ENCODE measurements at regions not wholly inside any gene's neighbourhood (a gene's known extent, or its start where the extent isn't known, plus 50 kb on each side); places are given as distances from the start of the nearest gene placed in this dataset.

DNA sequence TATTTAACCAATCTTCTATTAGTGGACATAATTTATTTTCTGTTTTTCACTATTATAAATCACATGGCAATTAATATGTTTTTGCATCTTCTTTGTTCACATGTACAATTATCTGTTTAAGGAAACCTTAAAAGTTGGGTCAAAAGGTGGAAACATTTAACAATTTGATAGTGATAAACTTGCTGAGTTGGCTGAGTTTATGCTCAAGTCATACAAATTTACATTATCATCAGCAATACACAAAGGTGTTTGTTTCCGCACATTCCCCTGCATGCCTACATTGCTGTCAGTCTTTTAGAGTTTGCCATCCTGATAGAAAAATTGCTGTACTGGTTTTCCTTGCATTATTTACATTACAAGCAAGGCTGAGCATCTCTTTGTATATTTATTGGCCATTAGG, 139.5 kb downstream of the KCNRG start:
- Histone ChIP-seq H3K4me3 (no peak overlapping the region), H3K27ac (no peak overlapping the region), H3K4me1 (peaks cover 0 to 8% (median 5%) of the 10 kb centered on the region in 4 donors), H3K9me3 (no peaks in the 10 kb centered on the region), H3K36me3 (no peaks in the 10 kb centered on the region), H3K27me3 (no peaks in the 10 kb centered on the region)
- WGBS, 2 donors = 97% methylated on average over 1 of the region's 1 CpG
- ATAC-seq (ENCODE audit: low FRiP score in 2 of 2) (no peak), DNase-seq (no peak)
- TF ChIP-seq, protein P1, sequence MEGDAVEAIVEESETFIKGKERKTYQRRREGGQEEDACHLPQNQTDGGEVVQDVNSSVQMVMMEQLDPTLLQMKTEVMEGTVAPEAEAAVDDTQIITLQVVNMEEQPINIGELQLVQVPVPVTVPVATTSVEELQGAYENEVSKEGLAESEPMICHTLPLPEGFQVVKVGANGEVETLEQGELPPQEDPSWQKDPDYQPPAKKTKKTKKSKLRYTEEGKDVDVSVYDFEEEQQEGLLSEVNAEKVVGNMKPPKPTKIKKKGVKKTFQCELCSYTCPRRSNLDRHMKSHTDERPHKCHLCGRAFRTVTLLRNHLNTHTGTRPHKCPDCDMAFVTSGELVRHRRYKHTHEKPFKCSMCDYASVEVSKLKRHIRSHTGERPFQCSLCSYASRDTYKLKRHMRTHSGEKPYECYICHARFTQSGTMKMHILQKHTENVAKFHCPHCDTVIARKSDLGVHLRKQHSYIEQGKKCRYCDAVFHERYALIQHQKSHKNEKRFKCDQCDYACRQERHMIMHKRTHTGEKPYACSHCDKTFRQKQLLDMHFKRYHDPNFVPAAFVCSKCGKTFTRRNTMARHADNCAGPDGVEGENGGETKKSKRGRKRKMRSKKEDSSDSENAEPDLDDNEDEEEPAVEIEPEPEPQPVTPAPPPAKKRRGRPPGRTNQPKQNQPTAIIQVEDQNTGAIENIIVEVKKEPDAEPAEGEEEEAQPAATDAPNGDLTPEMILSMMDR (IDR thresholded peaks at IDR 0.05) = no peak
- TF ChIP-seq POLR2A (IDR thresholded peaks at IDR 0.05) = no peak

DNA sequence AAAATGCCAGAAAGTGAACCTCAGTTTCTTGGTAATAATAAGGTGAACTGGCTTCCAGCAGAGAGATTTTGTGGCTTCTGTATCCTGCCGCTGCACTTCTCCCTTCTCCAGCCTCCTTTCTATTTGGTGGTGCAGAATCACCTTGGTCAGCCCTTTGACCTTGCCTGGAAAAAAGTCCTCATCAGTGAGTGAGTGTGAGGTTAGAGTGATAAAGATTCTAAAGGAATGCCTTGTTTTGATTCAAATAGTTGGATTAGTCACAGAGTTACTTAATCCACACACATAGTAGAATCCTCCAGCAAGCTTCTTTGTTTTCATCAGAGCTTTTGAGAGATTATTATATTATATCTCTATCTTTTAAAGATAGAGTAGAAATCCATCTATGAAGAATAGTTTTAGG, 140.9 kb downstream of the KCNRG start:
- TF ChIP-seq, protein P1 (IDR thresholded peaks at IDR 0.05) = no peak
- TF ChIP-seq EP300 (IDR thresholded peaks at IDR 0.05) = no peak
- TF ChIP-seq POLR2AphosphoS5 (IDR thresholded peaks at IDR 0.05) = no peak
- TF ChIP-seq POLR2A (IDR thresholded peaks at IDR 0.05) = no peak
- Histone ChIP-seq H3K4me3 (no peak overlapping the region), H3K27me3 (no peaks in the 10 kb centered on the region), H3K36me3 (no peaks in the 10 kb centered on the region), H3K4me1 (peaks cover 0 to 8% (median 5%) of the 10 kb centered on the region in 4 donors), H3K9me3 (no peaks in the 10 kb centered on the region), H3K27ac (no peak overlapping the region)
- 83 to 100% methylated on average over 1 of the region's 1 CpG for WGBS, 2 donors
- ATAC-seq (ENCODE audit: low FRiP score in 2 of 2) (peak in 1 of 2 donors; percentile 58), DNase-seq (no peak)

DNA sequence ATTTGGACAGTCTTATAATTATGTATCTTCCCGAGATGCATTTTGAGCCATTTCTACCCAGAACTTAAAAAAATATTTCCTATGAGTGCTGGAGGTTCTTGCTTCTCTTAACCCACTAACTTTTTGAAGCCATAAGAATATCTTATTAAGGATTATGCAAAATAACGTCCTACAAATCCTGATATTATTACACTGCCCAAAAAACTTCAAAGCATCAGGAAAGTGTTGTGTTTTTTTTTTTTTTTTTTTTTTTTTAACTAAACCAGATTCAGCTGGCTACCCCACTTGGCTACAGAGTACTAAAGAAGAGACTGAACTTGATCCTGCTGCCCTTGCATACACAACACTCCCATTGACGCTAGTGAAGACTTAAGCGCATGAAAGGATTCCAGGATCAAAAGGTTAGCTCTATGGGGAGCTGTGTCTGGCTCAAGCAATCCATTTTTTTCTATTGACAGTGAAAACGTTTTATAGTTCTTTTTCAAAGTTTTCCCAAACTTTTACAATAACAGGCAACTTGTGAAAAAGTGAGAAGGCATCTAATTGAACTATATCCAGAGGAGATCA, 141.4 kb downstream of the KCNRG start:
- Histone ChIP-seq H3K9me3 (no peaks in the 10 kb centered on the region), H3K27me3 (no peaks in the 10 kb centered on the region), H3K36me3 (no peaks in the 10 kb centered on the region), H3K4me1 (peaks cover 0 to 8% (median 5%) of the 10 kb centered on the region in 4 donors), H3K4me3 (no peak overlapping the region), H3K27ac (no peak overlapping the region)
- DNase-seq (no peak), ATAC-seq (ENCODE audit: low FRiP score in 2 of 2) (peak in 1 of 2 donors; percentile 70)
- TF ChIP-seq EP300 (IDR thresholded peaks at IDR 0.05) (no peak), POLR2A (IDR thresholded peaks at IDR 0.05) (no peak), POLR2AphosphoS5 (IDR thresholded peaks at IDR 0.05) (no peak)
- TF ChIP-seq, protein P1 (IDR thresholded peaks at IDR 0.05) = no peak
- WGBS, 2 donors = 77 to 91% methylated on average over 5 of the region's 5 CpGs

DNA sequence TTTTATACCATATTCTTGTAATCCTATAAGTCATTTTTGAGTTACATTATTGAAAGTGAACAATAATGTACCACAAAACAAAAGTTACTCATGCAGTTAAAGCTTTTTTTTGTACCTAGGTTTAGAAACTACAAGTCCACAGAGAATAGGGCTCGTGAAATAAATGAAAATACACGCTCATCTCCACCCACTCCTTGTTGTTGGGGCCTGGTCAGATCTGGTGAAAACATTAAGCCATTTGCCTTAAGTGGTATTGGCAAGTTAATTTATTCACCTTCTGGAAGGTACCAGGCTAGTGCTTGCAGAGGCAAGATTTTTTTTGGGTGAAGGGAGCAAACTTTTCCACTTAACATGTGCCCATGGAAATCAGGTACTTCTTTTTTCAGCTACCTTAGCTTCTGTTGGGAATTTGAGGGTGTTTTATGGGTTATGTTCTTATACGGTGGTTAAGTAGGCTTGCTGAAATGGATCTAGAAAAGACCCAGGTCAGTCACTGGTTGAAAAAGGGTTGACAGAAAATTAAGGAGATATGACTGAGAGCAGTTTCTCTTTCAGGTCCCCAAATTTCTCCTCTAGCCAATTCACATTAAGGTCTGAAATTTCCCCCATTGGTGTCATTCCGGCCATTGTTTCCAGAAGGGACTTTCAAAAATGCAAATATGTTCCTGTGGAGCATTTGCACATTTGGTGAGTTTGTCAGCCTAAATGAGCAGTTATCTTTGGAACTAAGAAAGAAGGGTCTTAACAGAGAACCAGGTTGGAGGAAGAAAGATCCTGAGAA, 143.3 kb downstream of the KCNRG start:
- DNase-seq (no peak), ATAC-seq (ENCODE audit: low FRiP score in 2 of 2) (no peak)
- 93 to 96% methylated on average over 4 of the region's 4 CpGs for WGBS, 2 donors
- Histone ChIP-seq H3K4me3 (no peak overlapping the region), H3K36me3 (no peaks in the 10 kb centered on the region), H3K27ac (no peak overlapping the region), H3K27me3 (no peaks in the 10 kb centered on the region), H3K4me1 (peaks cover 0 to 3% (median under 1%) of the 10 kb centered on the region in 4 donors), H3K9me3 (no peaks in the 10 kb centered on the region)
- no peak for TF ChIP-seq POLR2AphosphoS5 (IDR thresholded peaks at IDR 0.05)
- TF ChIP-seq, protein P1 (IDR thresholded peaks at IDR 0.05) = no peak
- TF ChIP-seq EP300 (IDR thresholded peaks at IDR 0.05) = no peak
- TF ChIP-seq POLR2A (IDR thresholded peaks at IDR 0.05) = no peak
